PC-3 (cell line): ENCODE measurements at regions not wholly inside any gene's neighbourhood (a gene's known extent, or its start where the extent isn't known, plus 50 kb on each side); places are given as distances from the start of the nearest gene placed in this dataset.

ENCODE experiments used
- EZH2phosphoT487 ChIP-seq: fragments of 300-600 bp; sonication (generic); IDR thresholded peaks from 2 replicates; pipeline ENCODE4 v1.6.1; 2018; ENCODE audit warnings: mild to moderate bottlenecking, antibody characterized with exemption, low read length, borderline replicate concordance
- TF ChIP-seq, protein P1 (sequence below): fragments of 300-600 bp; sonication (generic); conservative IDR thresholded peaks from 2 replicates; pipeline ENCODE4 v1.5.1; 2017; ENCODE audit warnings: antibody characterized with exemption, low read depth, mild to moderate bottlenecking, low read length

DNA sequence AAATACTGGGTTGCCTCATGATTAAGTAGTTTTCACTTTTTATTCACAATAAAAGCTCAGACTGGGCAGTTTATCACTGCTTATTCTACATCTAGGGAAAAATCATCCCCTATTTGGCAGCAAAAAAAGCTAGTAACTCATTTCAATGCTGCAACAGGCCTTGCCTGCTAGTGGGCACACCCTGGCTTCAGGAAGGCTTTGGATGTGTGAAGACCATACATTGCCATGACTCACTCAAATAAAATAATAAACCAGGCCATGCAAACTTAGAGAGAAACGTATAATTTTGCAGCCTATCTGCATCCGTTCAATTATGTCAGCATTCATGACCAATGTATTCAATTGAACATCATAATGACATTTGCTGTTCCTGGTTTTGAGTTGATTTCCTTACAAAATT, 402.9 kb downstream of the PIK3R1 start:
- TF ChIP-seq EZH2phosphoT487, result no peak
- TF ChIP-seq, protein P1, sequence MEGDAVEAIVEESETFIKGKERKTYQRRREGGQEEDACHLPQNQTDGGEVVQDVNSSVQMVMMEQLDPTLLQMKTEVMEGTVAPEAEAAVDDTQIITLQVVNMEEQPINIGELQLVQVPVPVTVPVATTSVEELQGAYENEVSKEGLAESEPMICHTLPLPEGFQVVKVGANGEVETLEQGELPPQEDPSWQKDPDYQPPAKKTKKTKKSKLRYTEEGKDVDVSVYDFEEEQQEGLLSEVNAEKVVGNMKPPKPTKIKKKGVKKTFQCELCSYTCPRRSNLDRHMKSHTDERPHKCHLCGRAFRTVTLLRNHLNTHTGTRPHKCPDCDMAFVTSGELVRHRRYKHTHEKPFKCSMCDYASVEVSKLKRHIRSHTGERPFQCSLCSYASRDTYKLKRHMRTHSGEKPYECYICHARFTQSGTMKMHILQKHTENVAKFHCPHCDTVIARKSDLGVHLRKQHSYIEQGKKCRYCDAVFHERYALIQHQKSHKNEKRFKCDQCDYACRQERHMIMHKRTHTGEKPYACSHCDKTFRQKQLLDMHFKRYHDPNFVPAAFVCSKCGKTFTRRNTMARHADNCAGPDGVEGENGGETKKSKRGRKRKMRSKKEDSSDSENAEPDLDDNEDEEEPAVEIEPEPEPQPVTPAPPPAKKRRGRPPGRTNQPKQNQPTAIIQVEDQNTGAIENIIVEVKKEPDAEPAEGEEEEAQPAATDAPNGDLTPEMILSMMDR, result no peak
